ENCODE measurements at regions not wholly inside any gene's neighbourhood (a gene's known extent, or its start where the extent isn't known, plus 50 kb on each side); places are given as distances from the start of the nearest gene placed in this dataset.

- no peak overlapping the region for H4K91ac ChIP-seq (replicated peaks; ENCODE audit: insufficient read length, low read length)
- FAIRE-seq (no peak), DNase-seq (ENCODE audit: low read depth in 1 of 2, low spot score in 2 of 2) (no peak)
- no peaks in the 10 kb centered on the region for H3K79me2 ChIP-seq (ENCODE audit: control insufficient read depth in 1 of 2, insufficient read depth in 2 of 2, low read length in 2 of 2)
- CTCF ChIA-PET (ENCODE audit: partially characterized antibody): interaction anchor here (0.8 to 1.7 kb wide), 4 partner anchors 11 to 16 kb away, joined by 3 to 7 read pairs (median 6); no protein-coding TSS in a partner anchor
- no peak overlapping the region for H3K18ac ChIP-seq (ENCODE audit: extremely low read depth, low read length)
- H3K9me3 ChIP-seq (ENCODE audit: insufficient read depth in 2 of 2, low read depth in 1 of 2, low read length in 1 of 2): no peaks in the 10 kb centered on the region
- H2BK12ac ChIP-seq (ENCODE audit: low read depth, low read length): no peak overlapping the region
- H2BK120ac ChIP-seq (replicated peaks; ENCODE audit: low read depth, low read length): no peak overlapping the region
- no peak overlapping the region for H2AFZ ChIP-seq (ENCODE audit: low read length)
- no peak overlapping the region for H3K23ac ChIP-seq (ENCODE audit: insufficient read length)
- H3K79me1 ChIP-seq (ENCODE audit: low read depth, low read length): no peaks in the 10 kb centered on the region
- no peak overlapping the region for H3K27ac ChIP-seq (ENCODE audit: low read depth, low read length)
- no peak overlapping the region for H3K9ac ChIP-seq (replicated peaks in 1 of 4; ENCODE audit: extremely low read depth in 1 of 4, low read depth in 3 of 4, low read length in 3 of 4)
- H4K5ac ChIP-seq (ENCODE audit: insufficient read length, low read depth, low read length): no peak overlapping the region
- no peak overlapping the region for H3K4me2 ChIP-seq (ENCODE audit: insufficient read depth in 1 of 2, low read depth in 2 of 2, low read length in 2 of 2)
- no peak overlapping the region for H4K8ac ChIP-seq (ENCODE audit: extremely low read depth, insufficient read depth, low read length)
- H3K4me1 ChIP-seq (replicated peaks in 1 of 4; ENCODE audit: control insufficient read depth in 3 of 4, insufficient read depth in 4 of 4, low read length in 3 of 4): no peaks in the 10 kb centered on the region
- H3K4ac ChIP-seq (replicated peaks; ENCODE audit: insufficient read length, low read depth, low read length): no peak overlapping the region
- POLR2A ChIA-PET (ENCODE audit: partially characterized antibody): no interaction called here
- H2AK5ac ChIP-seq (ENCODE audit: low read depth, low read length): no peak overlapping the region
- no peaks in the 10 kb centered on the region for H3K36me3 ChIP-seq (ENCODE audit: control insufficient read depth in 2 of 4, insufficient read depth in 4 of 4, low read length in 3 of 4)
- H3K14ac ChIP-seq (ENCODE audit: insufficient read length): no peak overlapping the region
- H2BK5ac ChIP-seq (ENCODE audit: low read depth, low read length): no peak overlapping the region
- H2BK20ac ChIP-seq (ENCODE audit: low read length): no peak overlapping the region
- no peaks in the 10 kb centered on the region for H3K27me3 ChIP-seq (replicated peaks in 1 of 4; ENCODE audit: control insufficient read depth in 3 of 4, extremely low read depth in 1 of 4, insufficient read depth in 3 of 4, low read length in 3 of 4)
- no peak overlapping the region for H3K56ac ChIP-seq (replicated peaks; ENCODE audit: insufficient read length, low read depth, low read length)
- no peaks in the 10 kb centered on the region for H3K23me2 ChIP-seq (ENCODE audit: low read depth, low read length)
- 79% methylated on average over 2 of the region's 2 CpGs; no CpG with 5 or more reads in 1 of the 2 experiments for WGBS, 2 experiments (ENCODE audit: extremely low coverage in 1 of 2, insufficient coverage in 1 of 2, insufficient read length in 1 of 2, insufficient replicate concordance in 2 of 2, low coverage in 1 of 2, low lambda C conversion rate in 2 of 2, missing lambda C conversion rate in 1 of 2)
- H4K20me1 ChIP-seq (replicated peaks in 1 of 2; ENCODE audit: control insufficient read depth in 1 of 2, insufficient read depth in 2 of 2, low read length in 2 of 2): no peaks in the 10 kb centered on the region
- no peak overlapping the region for H3K4me3 ChIP-seq (ENCODE audit: extremely low read depth in 1 of 4, insufficient read depth in 2 of 4, low read depth in 3 of 4, low read length in 4 of 4)
- no peak overlapping the region for H2BK15ac ChIP-seq (ENCODE audit: low read length)
- TF ChIP-seq SAP30 (IDR thresholded peaks at IDR 0.05; ENCODE audit: insufficient read depth, insufficient replicate concordance, low read length) (no peak), BCL11A (IDR thresholded peaks at IDR 0.05; ENCODE audit: low read depth in 2 of 2, low read length in 2 of 2) (no peak), CTCF (IDR thresholded peaks at IDR 0.05; ENCODE audit: control extremely low read depth in 1 of 3, insufficient read depth in 1 of 3, low read depth in 1 of 3, low read length in 3 of 3) (no peak), SIRT6 (IDR thresholded peaks at IDR 0.05; ENCODE audit: low read length) (no peak), EZH2 (IDR thresholded peaks at IDR 0.05; ENCODE audit: low read depth, low read length, severe bottlenecking) (no peak), ZNF274 (IDR thresholded peaks at IDR 0.05; ENCODE audit: borderline replicate concordance, extremely low read depth, low read length) (no peak), CHD1 (IDR thresholded peaks at IDR 0.05; ENCODE audit: low read depth, low read length) (no peak), MAFK (IDR thresholded peaks at IDR 0.05; ENCODE audit: low read depth, low read length) (no peak), TBP (IDR thresholded peaks at IDR 0.05; ENCODE audit: low read depth, low read length) (no peak), CHD2 (IDR thresholded peaks at IDR 0.05; ENCODE audit: low read length) (no peak), SIN3A (conservative IDR thresholded peaks at IDR 0.05 in 1 of 2, IDR thresholded peaks at IDR 0.05 in 1 of 2; ENCODE audit: low read depth in 1 of 2, low read length in 2 of 2) (no peak), SRF (IDR thresholded peaks at IDR 0.05; ENCODE audit: low read depth, low read length) (no peak), POU5F1 (IDR thresholded peaks at IDR 0.05; ENCODE audit: low read depth, low read length) (no peak)
These were observed 584.5 kb upstream of the NR3C2 start for GRCh38 chr4:149026696-149027095.

Measured in H1 (cell line).